Activated CD4-positive, alpha-beta memory T cell treated with anti-CD3 and anti-CD28 coated beads for 36 hours (primary cell): ENCODE measurements at regions not wholly inside any gene's neighbourhood (a gene's known extent, or its start where the extent isn't known, plus 50 kb on each side); places are given as distances from the start of the nearest gene placed in this dataset.

Experiments
- CTCF ChIA-PET: fragments of 350-600 bp; sonication (Branson Sonifier 250); formaldehyde crosslinking; loops from one replicate; lab custom pipeline; 2021; ENCODE audit warnings: antibody characterized with exemption, inconsistent platforms; lab: Charles Lee
- POLR2A ChIA-PET: fragments of 350-600 bp; sonication (Branson Sonifier 250); formaldehyde crosslinking; loops from one replicate; lab custom pipeline; 2021; ENCODE audit warnings: antibody characterized with exemption; lab: Charles Lee
- DNase-seq: peaks from one replicate; pipeline ENCODE4 v3.0.0-alpha.2; 2020
- H3K27ac Mint-ChIP-seq: one replicate; pipeline ENCODE4 v1.8.0; 2021; ENCODE audit warnings: mixed read lengths
- H3K27me3 Mint-ChIP-seq: one replicate; pipeline ENCODE4 v1.8.0; 2021; ENCODE audit warnings: mixed read lengths
- H3K36me3 Mint-ChIP-seq: one replicate; pipeline ENCODE4 v1.8.0; 2021; ENCODE audit warnings: mixed read lengths
- H3K4me1 Mint-ChIP-seq: one replicate; pipeline ENCODE4 v1.8.0; 2021; ENCODE audit warnings: low read depth, mixed read lengths
- H3K4me3 Mint-ChIP-seq: one replicate; pipeline ENCODE4 v1.8.0; 2021; ENCODE audit warnings: mild to moderate bottlenecking, mixed read lengths
- H3K9me3 Mint-ChIP-seq: one replicate; pipeline ENCODE4 v1.8.0; 2021; ENCODE audit warnings: mixed read lengths
- intact Hi-C: fragments of 100-400 bp; cut with micrococcal nuclease; formaldehyde crosslinking; loops from one replicate; pipeline ENCODE4 v1.15.1; 2023

DNA sequence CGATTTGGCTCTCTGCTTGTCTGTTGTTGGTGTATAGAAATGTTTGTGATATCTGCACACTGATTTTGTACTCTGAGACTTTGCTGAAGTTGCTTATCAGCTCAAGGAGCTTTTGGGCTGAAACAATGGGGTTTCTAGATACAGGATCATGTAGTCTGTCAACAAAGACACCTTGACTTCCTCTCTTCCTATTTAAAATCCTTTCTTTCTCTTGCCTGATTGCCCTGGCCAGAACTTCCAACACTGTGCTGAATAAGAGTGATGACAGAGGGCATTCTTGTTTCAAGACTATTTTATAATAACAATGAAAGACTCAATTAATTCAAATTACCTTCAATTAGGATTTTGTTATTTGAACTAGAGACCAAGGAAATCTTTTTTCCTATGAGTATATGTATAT lies 692.5 kb downstream of the PRR16 start:
- no peaks in the 10 kb centered on the region for H3K36me3 Mint-ChIP-seq
- H3K9me3 Mint-ChIP-seq = peaks cover 3% of the 10 kb centered on the region
- intact Hi-C loops = no loop called here
- POLR2A ChIA-PET = no interaction called here
- H3K4me3 Mint-ChIP-seq = no peak overlapping the region
- H3K27me3 Mint-ChIP-seq = no peaks in the 10 kb centered on the region
- no peak for DNase-seq
- H3K4me1 Mint-ChIP-seq = no peaks in the 10 kb centered on the region
- CTCF ChIA-PET = no interaction called here
- H3K27ac Mint-ChIP-seq = no peak overlapping the region

DNA sequence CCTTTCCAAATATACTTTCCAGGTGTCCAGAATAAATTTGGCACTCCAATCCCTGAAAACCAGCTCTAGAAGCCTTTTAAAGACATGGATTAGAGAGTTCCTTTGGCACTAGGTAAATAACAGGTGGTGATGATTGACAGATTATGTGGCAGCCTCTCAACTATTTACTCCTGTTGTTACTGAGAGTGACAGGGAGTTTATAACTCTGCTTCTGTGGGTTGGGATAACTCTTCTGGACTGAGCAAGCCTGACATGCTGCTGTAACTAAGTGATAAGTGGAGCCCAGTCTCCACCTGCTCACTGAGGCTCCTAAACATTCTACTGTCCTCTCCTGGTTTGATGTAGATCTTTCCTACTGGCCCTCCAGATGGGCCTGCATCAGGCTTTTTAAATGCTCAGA lies 693.2 kb upstream of the FTMT start:
- no peak overlapping the region for H3K27ac Mint-ChIP-seq
- POLR2A ChIA-PET = no interaction called here
- no peaks in the 10 kb centered on the region for H3K4me1 Mint-ChIP-seq
- no peaks in the 10 kb centered on the region for H3K36me3 Mint-ChIP-seq
- H3K27me3 Mint-ChIP-seq = no peaks in the 10 kb centered on the region
- CTCF ChIA-PET = no interaction called here
- no peaks in the 10 kb centered on the region for H3K9me3 Mint-ChIP-seq
- no peak for DNase-seq
- intact Hi-C loops = no loop called here
- H3K4me3 Mint-ChIP-seq = no peak overlapping the region

DNA sequence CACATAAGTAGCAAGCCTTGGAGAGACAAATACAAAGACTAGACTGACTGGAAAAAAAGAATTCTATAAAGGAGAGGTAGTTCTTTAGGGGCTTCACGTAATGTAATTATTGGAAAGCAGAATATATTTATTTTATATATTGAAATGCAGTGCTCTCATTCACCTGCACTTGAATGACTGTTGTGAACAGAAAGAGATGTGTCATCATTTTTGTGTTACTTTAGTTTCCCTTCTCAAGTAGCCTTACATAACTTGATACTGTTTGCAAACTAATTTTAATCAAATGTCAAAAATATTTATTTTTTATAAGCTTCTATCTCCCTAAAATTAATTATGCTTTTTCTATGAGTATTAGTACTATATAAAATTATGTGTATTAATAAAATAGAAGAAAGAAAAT lies 691.1 kb upstream of the FTMT start:
- H3K9me3 Mint-ChIP-seq = peaks cover 2% of the 10 kb centered on the region
- no peaks in the 10 kb centered on the region for H3K36me3 Mint-ChIP-seq
- intact Hi-C loops = no loop called here
- POLR2A ChIA-PET = no interaction called here
- H3K4me1 Mint-ChIP-seq = no peaks in the 10 kb centered on the region
- no peak overlapping the region for H3K27ac Mint-ChIP-seq
- CTCF ChIA-PET = no interaction called here
- H3K4me3 Mint-ChIP-seq = no peak overlapping the region
- no peaks in the 10 kb centered on the region for H3K27me3 Mint-ChIP-seq
- no peak for DNase-seq

DNA sequence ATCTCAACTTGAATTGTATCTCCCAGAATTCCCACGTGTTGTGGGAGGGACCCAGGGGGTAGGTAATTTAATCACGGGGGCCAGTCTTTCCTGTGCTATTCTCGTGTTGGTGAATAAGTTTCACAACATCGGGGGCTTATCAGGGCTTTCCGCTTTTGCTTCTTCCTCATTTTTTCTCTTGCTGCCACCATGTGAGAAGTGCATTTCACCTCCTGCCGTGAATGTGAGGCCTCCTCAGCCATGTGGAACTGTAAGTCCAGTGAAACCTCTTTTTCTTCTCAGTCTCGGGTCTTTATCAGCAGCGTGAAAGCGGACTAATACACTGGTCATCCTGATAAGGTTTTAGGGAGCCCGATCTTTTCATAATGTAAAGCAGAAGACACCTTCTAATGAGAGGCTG lies 687.0 kb upstream of the FTMT start:
- POLR2A ChIA-PET = no interaction called here
- CTCF ChIA-PET = no interaction called here
- no peaks in the 10 kb centered on the region for H3K36me3 Mint-ChIP-seq
- H3K27me3 Mint-ChIP-seq = no peaks in the 10 kb centered on the region
- intact Hi-C loops = no loop called here
- H3K4me3 Mint-ChIP-seq = no peak overlapping the region
- DNase-seq = no peak
- H3K9me3 Mint-ChIP-seq = peaks cover 2% of the 10 kb centered on the region
- H3K27ac Mint-ChIP-seq = no peak overlapping the region
- no peaks in the 10 kb centered on the region for H3K4me1 Mint-ChIP-seq

DNA sequence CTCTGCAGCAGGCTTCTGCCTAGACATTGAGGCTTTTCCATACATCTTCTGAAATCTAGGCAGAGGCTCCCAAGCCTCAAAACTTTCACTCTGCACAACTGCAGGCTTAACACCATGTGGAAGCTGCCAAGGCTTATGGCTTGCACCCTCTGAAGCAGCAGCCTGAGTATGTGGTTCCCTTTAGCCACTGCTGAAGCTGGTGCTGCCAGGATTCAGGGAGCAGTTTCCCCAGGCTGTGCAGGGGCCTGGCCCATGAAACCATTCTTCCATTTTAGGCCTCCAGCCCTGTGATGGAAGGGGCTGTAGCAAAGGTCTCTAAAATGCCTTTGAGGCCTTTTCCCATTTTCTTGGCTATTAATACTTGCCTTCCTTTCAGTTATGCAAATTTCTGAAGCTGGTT lies 680.3 kb upstream of the FTMT start:
- H3K27ac Mint-ChIP-seq = no peak overlapping the region
- CTCF ChIA-PET = no interaction called here
- H3K9me3 Mint-ChIP-seq = peaks cover 3% of the 10 kb centered on the region
- POLR2A ChIA-PET = no interaction called here
- no peaks in the 10 kb centered on the region for H3K36me3 Mint-ChIP-seq
- H3K27me3 Mint-ChIP-seq = no peaks in the 10 kb centered on the region
- H3K4me1 Mint-ChIP-seq = no peaks in the 10 kb centered on the region
- intact Hi-C loops = no loop called here
- no peak for DNase-seq
- H3K4me3 Mint-ChIP-seq = no peak overlapping the region

DNA sequence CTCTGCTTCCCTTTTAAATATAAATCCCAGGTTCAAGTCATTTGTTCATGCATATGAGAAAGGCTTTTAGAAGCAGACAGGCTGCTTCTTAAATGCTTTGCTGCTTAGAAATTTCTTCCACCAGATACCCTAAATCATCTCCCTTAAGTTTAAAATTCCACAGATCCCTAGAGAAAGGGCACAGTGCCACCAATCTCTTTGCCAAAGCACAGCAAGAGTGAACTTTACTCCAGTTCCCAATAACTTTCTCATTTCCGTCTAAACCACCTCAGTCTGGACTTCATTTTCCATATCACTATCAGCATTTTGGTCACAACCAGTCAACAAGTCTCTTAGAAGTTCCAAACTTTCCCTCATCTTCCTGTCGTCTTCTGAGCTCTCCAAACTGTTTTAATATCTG lies 679.8 kb upstream of the FTMT start:
- H3K27ac Mint-ChIP-seq = no peak overlapping the region
- DNase-seq = no peak
- no peaks in the 10 kb centered on the region for H3K36me3 Mint-ChIP-seq
- CTCF ChIA-PET = no interaction called here
- H3K4me1 Mint-ChIP-seq = no peaks in the 10 kb centered on the region
- H3K27me3 Mint-ChIP-seq = no peaks in the 10 kb centered on the region
- intact Hi-C loops = no loop called here
- H3K4me3 Mint-ChIP-seq = no peak overlapping the region
- POLR2A ChIA-PET = no interaction called here
- H3K9me3 Mint-ChIP-seq = peaks cover 3% of the 10 kb centered on the region

DNA sequence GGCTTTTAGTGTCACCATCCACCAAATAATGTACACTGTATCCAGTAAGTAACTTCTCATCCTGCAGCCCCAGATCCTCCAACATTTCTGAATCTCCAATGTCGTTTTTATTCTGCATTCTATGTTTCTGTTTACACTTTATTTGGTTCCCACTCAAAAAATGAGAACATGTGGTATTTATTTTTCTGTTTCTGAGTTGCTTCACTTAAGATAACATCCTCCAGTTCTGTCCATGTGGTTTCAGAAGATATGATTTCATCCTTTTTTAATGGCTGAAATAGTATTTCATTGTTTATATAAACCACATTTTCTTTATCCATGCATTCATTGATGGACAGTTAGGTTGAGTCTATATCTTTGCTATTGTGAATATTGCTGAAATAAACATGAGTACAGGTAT lies 677.3 kb upstream of the FTMT start:
- no peaks in the 10 kb centered on the region for H3K27me3 Mint-ChIP-seq
- CTCF ChIA-PET = no interaction called here
- POLR2A ChIA-PET = no interaction called here
- H3K4me3 Mint-ChIP-seq = no peak overlapping the region
- intact Hi-C loops = no loop called here
- no peak overlapping the region for H3K27ac Mint-ChIP-seq
- H3K4me1 Mint-ChIP-seq = no peaks in the 10 kb centered on the region
- H3K36me3 Mint-ChIP-seq = no peaks in the 10 kb centered on the region
- peaks cover 3% of the 10 kb centered on the region for H3K9me3 Mint-ChIP-seq
- DNase-seq = no peak

DNA sequence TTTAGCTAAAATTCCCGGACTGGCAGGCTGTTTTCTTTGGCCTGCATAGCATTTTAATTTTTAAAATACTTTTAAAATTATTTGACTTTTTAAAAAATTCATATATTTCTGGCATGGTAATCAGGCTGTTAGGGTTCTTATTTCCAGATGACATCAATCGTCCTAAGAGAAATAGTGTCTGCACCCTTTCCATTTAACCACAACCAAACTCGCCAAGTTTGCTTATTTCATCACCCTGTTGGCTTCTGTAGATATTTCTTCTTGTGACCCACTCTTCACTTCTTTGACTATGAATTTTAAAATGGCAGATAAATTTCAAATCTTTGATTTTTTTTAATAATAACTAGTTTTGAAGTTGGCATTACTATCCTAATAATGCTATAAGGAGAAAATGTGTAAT lies 675.7 kb upstream of the FTMT start:
- Mint-ChIP-seq H3K4me1 (no peaks in the 10 kb centered on the region), H3K4me3 (no peak overlapping the region), H3K27me3 (no peaks in the 10 kb centered on the region), H3K27ac (no peak overlapping the region), H3K9me3 (peaks cover 3% of the 10 kb centered on the region), H3K36me3 (no peaks in the 10 kb centered on the region)
- intact Hi-C loops = no loop called here
- CTCF ChIA-PET = no interaction called here
- no peak for DNase-seq
- POLR2A ChIA-PET = no interaction called here

DNA sequence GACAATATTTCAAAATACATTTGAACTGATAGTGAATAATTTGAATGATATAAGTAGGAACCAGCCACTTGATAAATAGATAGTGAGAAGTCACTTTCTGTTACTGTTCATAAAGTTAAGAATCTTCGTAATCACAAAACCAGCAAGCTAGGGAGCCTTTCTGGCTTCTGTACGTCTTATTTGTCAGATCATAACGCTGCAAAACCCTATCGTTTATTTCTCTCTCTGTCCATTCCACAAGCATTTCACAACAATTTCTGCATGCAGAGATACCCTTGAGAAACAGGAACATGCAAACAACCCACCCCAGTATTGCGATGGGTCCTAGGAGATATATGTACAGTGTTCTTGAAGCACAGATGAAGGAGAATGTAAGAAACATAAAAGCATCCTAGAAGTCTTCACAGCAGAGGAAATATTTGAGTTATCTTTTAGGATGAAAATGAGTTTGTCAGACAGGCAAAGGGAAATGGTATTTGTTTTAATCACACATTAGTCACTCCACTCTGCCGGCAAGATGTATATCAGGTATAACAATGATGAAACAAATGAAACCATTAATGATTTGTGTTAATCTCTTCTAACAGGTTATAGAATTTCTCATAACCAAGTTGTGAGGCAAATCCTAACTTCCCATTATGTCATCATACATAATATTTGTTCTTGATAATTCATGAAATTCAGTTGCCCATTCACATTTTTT lies 668.7 kb upstream of the FTMT start:
- Mint-ChIP-seq H3K4me3 (no peak overlapping the region), H3K9me3 (no peaks in the 10 kb centered on the region), H3K4me1 (no peaks in the 10 kb centered on the region), H3K36me3 (no peaks in the 10 kb centered on the region), H3K27ac (no peak overlapping the region), H3K27me3 (no peaks in the 10 kb centered on the region)
- POLR2A ChIA-PET = no interaction called here
- DNase-seq = no peak
- intact Hi-C loops = no loop called here
- CTCF ChIA-PET = no interaction called here

DNA sequence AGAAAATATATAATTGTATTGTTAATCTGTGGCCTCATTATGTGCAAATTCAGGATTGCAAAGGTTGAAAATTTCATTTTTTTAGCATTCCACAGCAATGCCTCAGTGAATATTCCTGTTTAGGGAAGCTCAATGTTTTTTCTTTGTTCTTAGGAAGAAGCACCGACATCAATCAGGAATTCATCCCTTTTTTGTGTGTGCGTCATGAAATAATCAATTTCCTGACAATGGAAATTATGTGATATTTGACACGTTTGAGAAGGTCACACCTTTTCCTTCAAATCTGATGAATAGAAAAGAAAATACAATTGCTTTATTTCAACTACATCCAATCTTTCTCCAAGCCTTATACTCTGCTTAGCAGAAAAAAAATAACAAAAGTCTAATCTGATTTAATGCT lies 662.8 kb upstream of the FTMT start:
- intact Hi-C loops = no loop called here
- ChIA-PET POLR2A (no interaction called here), CTCF (no interaction called here)
- H3K9me3 Mint-ChIP-seq = peaks cover 6% of the 10 kb centered on the region
- no peaks in the 10 kb centered on the region for H3K27me3 Mint-ChIP-seq
- no peaks in the 10 kb centered on the region for H3K36me3 Mint-ChIP-seq
- H3K27ac Mint-ChIP-seq = no peak overlapping the region
- no peak overlapping the region for H3K4me3 Mint-ChIP-seq
- DNase-seq = no peak
- H3K4me1 Mint-ChIP-seq = no peaks in the 10 kb centered on the region

DNA sequence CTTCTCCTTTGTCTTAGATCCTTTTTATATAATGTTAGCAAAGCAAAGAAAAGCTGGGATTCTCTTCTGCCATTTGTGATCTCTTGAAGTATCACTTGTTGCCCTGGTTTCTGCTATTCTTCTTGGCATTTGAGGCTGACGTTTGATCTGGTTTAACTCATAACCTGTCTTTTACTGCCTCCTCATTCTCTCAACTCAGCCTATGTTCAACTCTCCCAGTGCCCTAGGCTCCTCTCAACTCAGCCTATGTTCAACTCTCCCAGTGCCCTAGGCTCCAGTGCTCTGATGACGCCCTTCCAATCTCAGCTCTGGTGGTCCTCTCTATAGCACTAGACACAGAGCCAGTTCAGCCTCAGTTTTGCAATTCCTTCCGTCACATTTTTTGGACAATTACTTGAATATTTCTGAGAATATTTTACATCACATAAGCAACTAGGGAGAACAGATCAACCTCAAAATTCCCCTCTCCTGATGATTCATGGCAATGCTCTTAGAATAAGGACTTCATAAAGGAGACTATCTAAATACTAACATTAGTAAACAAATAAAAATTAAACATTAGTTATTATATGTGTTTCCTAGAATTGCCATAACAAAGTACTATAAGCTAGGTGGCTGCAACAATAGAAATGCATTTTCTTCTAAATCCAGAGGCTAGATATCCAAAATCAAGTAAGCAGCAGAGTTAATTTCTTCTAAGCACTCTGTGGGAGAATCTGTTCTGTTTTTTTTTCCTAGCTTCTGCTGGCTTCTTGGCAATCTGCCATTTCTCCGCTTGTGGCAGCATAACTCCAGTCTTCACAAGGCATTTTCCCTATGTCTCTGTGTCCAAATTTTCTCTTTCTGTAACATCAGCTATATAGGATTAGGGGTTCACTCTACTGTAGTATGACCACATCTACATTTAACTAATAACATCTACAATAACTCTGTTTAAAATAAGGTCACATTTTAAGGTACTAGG lies 662.1 kb upstream of the FTMT start:
- DNase-seq = no peak
- no peaks in the 10 kb centered on the region for H3K4me1 Mint-ChIP-seq
- no peak overlapping the region for H3K27ac Mint-ChIP-seq
- intact Hi-C loops = no loop called here
- ChIA-PET CTCF (no interaction called here), POLR2A (no interaction called here)
- no peak overlapping the region for H3K4me3 Mint-ChIP-seq
- H3K9me3 Mint-ChIP-seq = peaks cover 6% of the 10 kb centered on the region
- H3K27me3 Mint-ChIP-seq = no peaks in the 10 kb centered on the region
- H3K36me3 Mint-ChIP-seq = no peaks in the 10 kb centered on the region

DNA sequence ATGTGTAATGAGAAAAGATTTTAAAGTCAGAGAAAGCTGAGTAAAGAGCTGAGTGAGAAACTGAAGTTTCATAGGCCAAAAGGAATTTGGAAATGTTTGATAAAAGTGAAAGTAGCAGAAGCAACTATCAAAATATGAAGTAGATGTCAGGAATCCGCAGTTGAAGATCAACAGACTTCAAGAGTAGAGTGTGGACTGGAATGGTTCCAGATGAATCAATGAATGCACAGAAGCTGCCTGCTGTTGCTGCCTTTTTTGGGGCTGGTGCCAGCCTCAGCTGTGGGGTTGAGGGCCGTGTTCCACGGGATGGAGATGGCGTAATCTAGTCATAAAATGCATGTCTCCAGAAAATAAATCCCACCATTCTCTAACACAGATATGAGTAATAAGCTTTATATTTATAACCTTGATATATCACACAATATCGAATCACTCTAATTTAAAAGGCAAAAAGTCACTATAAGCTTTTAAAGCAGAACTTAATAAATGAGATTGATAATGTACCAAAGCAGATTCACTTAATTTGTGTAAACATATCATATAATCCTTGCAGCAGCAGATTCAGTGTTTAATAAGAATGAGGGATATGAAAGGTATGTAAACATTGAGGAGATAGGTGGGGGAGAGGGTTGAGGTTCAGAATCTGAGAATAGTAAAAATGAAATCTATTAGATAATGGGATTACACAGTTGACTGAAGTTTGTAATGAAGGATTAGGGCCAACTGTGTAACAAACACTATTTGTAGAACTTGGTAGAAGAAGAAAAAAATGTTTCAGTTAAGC lies 652.3 kb upstream of the FTMT start:
- ChIA-PET POLR2A (no interaction called here), CTCF (no interaction called here)
- no peaks in the 10 kb centered on the region for H3K27me3 Mint-ChIP-seq
- H3K4me1 Mint-ChIP-seq = no peaks in the 10 kb centered on the region
- no peak for DNase-seq
- no peak overlapping the region for H3K27ac Mint-ChIP-seq
- no peak overlapping the region for H3K4me3 Mint-ChIP-seq
- H3K9me3 Mint-ChIP-seq = peaks cover 9% of the 10 kb centered on the region
- intact Hi-C loops = no loop called here
- no peaks in the 10 kb centered on the region for H3K36me3 Mint-ChIP-seq
